Heart right ventricle (tissue), 16 donors: ENCODE measurements at regions not wholly inside any gene's neighbourhood (a gene's known extent, or its start where the extent isn't known, plus 50 kb on each side); places are given as distances from the start of the nearest gene placed in this dataset.

Experiments
- ATAC-seq, 8 donors: fragments of 200-7000 bp; cut with Tn5 transposase; one replicate each; pipeline ENCODE4 v1.9.1; 2020; ENCODE audit warnings: mild to moderate bottlenecking in 8 of 8, moderate library complexity in 8 of 8, moderate number of reproducible peaks in 1 of 8
- DNase-seq, 2 donors: peaks; one replicate each; pipeline ENCODE4 v3.0.0-alpha.2; 2020
- H3K27ac ChIP-seq, 10 donors: fragments of 200-600 bp; sonication (generic) in 2 of 10; one replicate each; pipeline versions ENCODE4 v1.5.0 to v1.8.0; 2020 to 2022; ENCODE audit warnings: mild to moderate bottlenecking in 3 of 10
- H3K27me3 ChIP-seq, 7 donors: fragments of 200-600 bp; one replicate each; pipeline ENCODE4 v1.8.0; 2021 to 2022; ENCODE audit warnings: mild to moderate bottlenecking in 2 of 7
- H3K36me3 ChIP-seq, 9 donors: fragments of 200-600 bp; sonication (generic) in 1 of 9; one replicate each; pipeline versions ENCODE4 v1.5.0 to v1.8.0; 2020 to 2022; ENCODE audit warnings: mild to moderate bottlenecking in 2 of 9
- H3K4me1 ChIP-seq, 9 donors: fragments of 200-600 bp; sonication (generic) in 1 of 9; one replicate each; pipeline versions ENCODE4 v1.5.0 to v1.8.0; 2020 to 2022; ENCODE audit warnings: mild to moderate bottlenecking in 4 of 9
- H3K4me3 ChIP-seq, 10 donors: fragments of 200-600 bp; sonication (generic) in 2 of 10; one replicate each; pipeline versions ENCODE4 v1.5.0 to v1.8.0; 2020 to 2022; ENCODE audit warnings: mild to moderate bottlenecking in 7 of 10, moderate library complexity in 2 of 10
- H3K9me3 ChIP-seq, 11 donors: fragments of 200-600 bp in 10 of 11; sonication (generic) in 2 of 11; one replicate each; pipeline versions ENCODE4 v1.5.0 to v1.8.0; 2013 to 2022; ENCODE audit warnings: mild to moderate bottlenecking in 2 of 11, control low read depth in 1 of 11, moderate library complexity in 1 of 11
- WGBS, 2 donors: extraction: QIAGEN DNeasy Blood & Tissue Kit; methylation state at CpG; one replicate each; pipeline ENCODE4 v1.1.7; 2013; ENCODE audit warnings: inconsistent platforms in 1 of 2; 5-methylcytosine and 5-hydroxymethylcytosine counted together
- intact Hi-C, 10 donors: fragments of 100-400 bp; cut with DNase I; formaldehyde crosslinking; loops; one replicate each; pipeline versions ENCODE4 v1.11.1 to v1.14.2; 2022
- TF ChIP-seq, protein P1 (sequence below), 9 donors: fragments of 200-600 bp; sonication (generic) in 2 of 9; IDR thresholded peaks; one replicate each; pipeline versions ENCODE4 v1.5.0 to v1.8.0; 2021 to 2022; ENCODE audit warnings: antibody characterized with exemption in 9 of 9, mild to moderate bottlenecking in 5 of 9, moderate library complexity in 1 of 9
- donor health status: Arrhythmogenic right ventricular cardiomyopathy.
- donor health status: ischemic (EF 13 %, LVEDD 7.1; RV severe dilation, severe dysfunction).
- donor health status: healthy with polysubstance abuse.
- donor health status: DM: no; HTN: yes; CAD: no.
- donor health status: DM: no; HTN: no; CAD: no.
- donor health status: ischemic (EF 25% LVEDD 6.9; RV normal size, moderate dysfunction).
- donor health status: ischemic (EF 25% LVEDD 5.7; RV mildly dilated, moderate dysfunction).
- donor health status: healthy.
- donor health status: DM: yes; HTN: yes; CAD: no.
- donor health status: Ischemic cardiomyopathy.
- donor health status: ischemic (EF 35%, LVEDD 5.7; RV mildly dilated, moderate dysfunction).
- donor health status: nonischemic (EF 11% LVEDD 7.7; RV severe dilation, severe dysfunction).
- donor health status: DM: yes; HTN: yes; CAD: no.
- donor health status: PGD.
- donor health status: ischemic (EF 29% LVEDD 5.4; RV normal size, mild dysfunction).
- donor health status: nonischemic (EF 23%, LVEDD 6.1; RV moderate dilation, normal function).

- H3K9me3 ChIP-seq: no peaks in the 10 kb centered on the region
- ATAC-seq (no peak), DNase-seq (no peak)
- intact Hi-C loops: no loop called here
- TF ChIP-seq, protein P1, sequence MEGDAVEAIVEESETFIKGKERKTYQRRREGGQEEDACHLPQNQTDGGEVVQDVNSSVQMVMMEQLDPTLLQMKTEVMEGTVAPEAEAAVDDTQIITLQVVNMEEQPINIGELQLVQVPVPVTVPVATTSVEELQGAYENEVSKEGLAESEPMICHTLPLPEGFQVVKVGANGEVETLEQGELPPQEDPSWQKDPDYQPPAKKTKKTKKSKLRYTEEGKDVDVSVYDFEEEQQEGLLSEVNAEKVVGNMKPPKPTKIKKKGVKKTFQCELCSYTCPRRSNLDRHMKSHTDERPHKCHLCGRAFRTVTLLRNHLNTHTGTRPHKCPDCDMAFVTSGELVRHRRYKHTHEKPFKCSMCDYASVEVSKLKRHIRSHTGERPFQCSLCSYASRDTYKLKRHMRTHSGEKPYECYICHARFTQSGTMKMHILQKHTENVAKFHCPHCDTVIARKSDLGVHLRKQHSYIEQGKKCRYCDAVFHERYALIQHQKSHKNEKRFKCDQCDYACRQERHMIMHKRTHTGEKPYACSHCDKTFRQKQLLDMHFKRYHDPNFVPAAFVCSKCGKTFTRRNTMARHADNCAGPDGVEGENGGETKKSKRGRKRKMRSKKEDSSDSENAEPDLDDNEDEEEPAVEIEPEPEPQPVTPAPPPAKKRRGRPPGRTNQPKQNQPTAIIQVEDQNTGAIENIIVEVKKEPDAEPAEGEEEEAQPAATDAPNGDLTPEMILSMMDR (IDR thresholded peaks at IDR 0.05): no peak
- H3K4me1 ChIP-seq: no peaks in the 10 kb centered on the region
- no peak overlapping the region for H3K27ac ChIP-seq
- H3K4me3 ChIP-seq: no peak overlapping the region
- H3K27me3 ChIP-seq: peaks cover 0 to 26% (median 9%) of the 10 kb centered on the region in 7 donors
- 86% methylated on average over 8 of the region's 8 CpGs for WGBS, 2 donors
- H3K36me3 ChIP-seq: no peaks in the 10 kb centered on the region
Measured at GRCh38 chr5:2621631-2622030, 129.8 kb downstream of the IRX2 start.

DNA sequence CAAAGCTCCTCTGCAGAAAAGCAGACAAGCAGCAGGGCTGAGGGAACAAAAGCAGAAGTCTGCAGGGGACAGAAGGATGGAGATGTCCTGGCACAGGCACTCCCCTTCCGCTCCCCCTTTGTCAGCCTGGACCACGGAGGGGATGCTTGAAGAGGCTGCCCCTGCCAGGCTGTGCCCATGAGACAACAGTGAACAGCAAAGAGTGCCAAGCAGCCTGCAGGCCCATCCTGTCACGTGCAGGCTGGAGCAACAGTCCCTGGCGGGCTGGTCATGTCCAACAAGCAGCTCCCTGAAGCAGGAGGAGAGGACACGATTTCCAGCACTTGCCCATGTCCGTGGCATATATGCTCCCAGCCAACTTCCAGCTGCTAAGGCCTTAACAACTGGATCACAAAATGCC, 132.3 kb downstream of the IRX2 start:
- 71 to 72% methylated on average over 6 of the region's 6 CpGs for WGBS, 2 donors
- Histone ChIP-seq H3K4me3 (no peak overlapping the region), H3K9me3 (peaks cover 0 to 9% (median 0%) of the 10 kb centered on the region in 11 donors), H3K36me3 (no peaks in the 10 kb centered on the region), H3K27ac (no peak overlapping the region), H3K27me3 (peaks cover 0 to 26% (median 12%) of the 10 kb centered on the region in 7 donors), H3K4me1 (no peaks in the 10 kb centered on the region)
- DNase-seq (no peak), ATAC-seq (no peak)
- intact Hi-C loops: no loop called here
- TF ChIP-seq, protein P1 (IDR thresholded peaks at IDR 0.05): no peak

GRCh38 chr5:2617461-2617860, 134.0 kb downstream of the IRX2 start:
- Histone ChIP-seq H3K4me3 (no peak overlapping the region), H3K27me3 (peaks cover 0 to 26% (median 12%) of the 10 kb centered on the region in 7 donors), H3K36me3 (no peaks in the 10 kb centered on the region), H3K4me1 (no peaks in the 10 kb centered on the region), H3K9me3 (peaks cover 0 to 9% (median 0%) of the 10 kb centered on the region in 11 donors), H3K27ac (no peak overlapping the region)
- ATAC-seq (no peak), DNase-seq (no peak)
- TF ChIP-seq, protein P1 (IDR thresholded peaks at IDR 0.05): no peak
- intact Hi-C loops: no loop called here
- WGBS, 2 donors: 82 to 84% methylated on average over 5 of the region's 5 CpGs

DNA sequence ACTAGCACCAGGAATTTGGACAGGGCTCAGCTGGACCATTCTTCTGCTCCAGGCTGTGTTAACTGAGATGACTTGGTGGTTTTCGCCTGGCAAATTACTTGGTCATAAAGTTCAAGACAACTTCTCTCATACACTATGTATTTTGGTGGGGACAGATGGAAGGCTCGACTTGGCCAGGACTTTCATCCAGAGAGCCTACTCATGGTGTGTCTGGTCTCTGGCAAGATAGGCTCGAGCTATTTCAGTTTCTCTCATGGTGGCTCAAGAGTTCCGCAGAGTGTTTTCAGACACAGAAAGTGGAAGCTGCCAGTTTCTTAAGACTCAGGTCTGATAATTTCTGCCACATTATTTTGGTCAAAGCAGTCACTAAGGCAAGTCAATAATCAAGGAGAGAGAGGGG, 135.6 kb downstream of the IRX2 start:
- intact Hi-C loops: no loop called here
- Histone ChIP-seq H3K27me3 (peaks cover 0 to 22% (median 12%) of the 10 kb centered on the region in 7 donors), H3K9me3 (peaks cover 0 to 9% (median 0%) of the 10 kb centered on the region in 11 donors), H3K27ac (no peak overlapping the region), H3K36me3 (no peaks in the 10 kb centered on the region), H3K4me3 (no peak overlapping the region), H3K4me1 (no peaks in the 10 kb centered on the region)
- TF ChIP-seq, protein P1 (IDR thresholded peaks at IDR 0.05): no peak
- ATAC-seq: no peak
- WGBS, 2 donors: 73 to 76% methylated on average over 4 of the region's 4 CpGs
- no peak for DNase-seq
